ENCODE measurements at regions not wholly inside any gene's neighbourhood (a gene's known extent, or its start where the extent isn't known, plus 50 kb on each side); places are given as distances from the start of the nearest gene placed in this dataset.

GRCh38 chr2:13524492-13524891 is 807.8 kb downstream of the TRIB2 start:
- no peak for TF ChIP-seq CTCF (conservative IDR thresholded peaks at IDR 0.05 in 1 of 2, IDR thresholded peaks at IDR 0.05 in 1 of 2; ENCODE audit: low read depth in 1 of 2, low read length in 2 of 2)
- TF ChIP-seq EZH2 (IDR thresholded peaks at IDR 0.05; ENCODE audit: low read length, missing control alignments), result no peak
